Smooth muscle cell (in vitro differentiated cells): ENCODE measurements at regions not wholly inside any gene's neighbourhood (a gene's known extent, or its start where the extent isn't known, plus 50 kb on each side); places are given as distances from the start of the nearest gene placed in this dataset.

Experiments
- DNase-seq: peaks from one replicate; lab custom pipeline; 2025; ENCODE audit not compliant: unreplicated experiment; lab: John Stamatoyannopoulos, UW
- H2AFZ ChIP-seq: fragments of 200-600 bp; sonication (generic); 2 replicates; pipeline ENCODE4 v1.6.0; 2016; ENCODE audit warnings: antibody characterized with exemption, low read depth, mild to moderate bottlenecking
- H3F3A ChIP-seq: fragments of 200-600 bp; sonication (generic); 2 replicates; pipeline ENCODE4 v1.6.0; 2017; ENCODE audit warnings: antibody characterized with exemption, low read depth
- H3K27ac ChIP-seq: fragments of 200-600 bp; sonication (generic); 2 replicates; pipeline ENCODE4 v1.5.1; 2016; ENCODE audit warnings: low read depth, mild to moderate bottlenecking
- H3K27me3 ChIP-seq: fragments of 200-600 bp; sonication (generic); 2 replicates; pipeline ENCODE4 v1.6.1; 2016; ENCODE audit warnings: low read depth, mild to moderate bottlenecking
- H3K36me3 ChIP-seq: fragments of 200-600 bp; sonication (generic); 2 replicates; pipeline ENCODE4 v1.5.1; 2016; ENCODE audit warnings: low read depth
- H3K4me1 ChIP-seq: fragments of 200-600 bp; sonication (generic); 2 replicates; pipeline ENCODE4 v1.5.1; 2016; ENCODE audit warnings: low read depth
- H3K4me2 ChIP-seq: fragments of 200-600 bp; sonication (generic); 2 replicates; pipeline ENCODE4 v1.6.0; 2016; ENCODE audit warnings: mild to moderate bottlenecking
- H3K4me3 ChIP-seq: fragments of 200-600 bp; sonication (generic); 2 replicates; pipeline ENCODE4 v1.5.1; 2016; ENCODE audit warnings: mild to moderate bottlenecking
- H3K79me2 ChIP-seq: fragments of 200-600 bp; sonication (generic); 2 replicates; pipeline ENCODE4 v1.6.0; 2016; ENCODE audit warnings: low read depth, mild to moderate bottlenecking
- H3K9ac ChIP-seq: fragments of 200-600 bp; sonication (generic); 2 replicates; pipeline ENCODE4 v1.6.0; 2016; ENCODE audit warnings: low read depth
- H3K9me3 ChIP-seq: fragments of 200-600 bp; sonication (generic); replicated peaks from 2 replicates; pipeline ENCODE4 v1.5.1; 2016; ENCODE audit warnings: low read depth
- H4K20me1 ChIP-seq: fragments of 200-600 bp; sonication (generic); 2 replicates; pipeline ENCODE4 v1.6.0; 2016; ENCODE audit warnings: low read depth
- CTCF ChIP-seq: fragments of 200-600 bp; sonication (generic); IDR thresholded peaks from 2 replicates; pipeline ENCODE4 v1.5.1; 2017; ENCODE audit warnings: borderline replicate concordance, mild to moderate bottlenecking, antibody characterized with exemption; ENCODE audit not compliant: insufficient read depth, poor library complexity, severe bottlenecking
- WGBS: methylation state at CpG from one replicate; pipeline ENCODE4 v1.1.7; 2016; ENCODE audit warnings: low lambda C conversion rate; 5-methylcytosine and 5-hydroxymethylcytosine counted together

GRCh38 chr6:96716221-96716620, 121.1 kb downstream of the GPR63 start:
- H3K27me3 ChIP-seq = no peaks in the 10 kb centered on the region
- no peak for TF ChIP-seq CTCF
- H4K20me1 ChIP-seq = no peaks in the 10 kb centered on the region
- H3K4me3 ChIP-seq = no peak overlapping the region
- H3K9ac ChIP-seq = no peak overlapping the region
- no peak overlapping the region for H3K4me2 ChIP-seq
- no peak overlapping the region for H2AFZ ChIP-seq
- no peaks in the 10 kb centered on the region for H3K9me3 ChIP-seq
- 61% methylated on average over 4 of the region's 4 CpGs for WGBS
- H3F3A ChIP-seq = no peaks in the 10 kb centered on the region
- H3K4me1 ChIP-seq = no peaks in the 10 kb centered on the region
- H3K79me2 ChIP-seq = no peaks in the 10 kb centered on the region
- H3K36me3 ChIP-seq = no peaks in the 10 kb centered on the region
- no peak for DNase-seq
- H3K27ac ChIP-seq = no peak overlapping the region

- Histone ChIP-seq H3K27me3 (no peaks in the 10 kb centered on the region), H3K9me3 (no peaks in the 10 kb centered on the region), H3K27ac (no peak overlapping the region), H3K79me2 (no peaks in the 10 kb centered on the region), H3K4me2 (no peak overlapping the region), H3K4me1 (no peaks in the 10 kb centered on the region), H3K9ac (no peak overlapping the region), H4K20me1 (no peaks in the 10 kb centered on the region), H3K4me3 (no peak overlapping the region), H3K36me3 (no peaks in the 10 kb centered on the region), H3F3A (no peaks in the 10 kb centered on the region), H2AFZ (no peak overlapping the region)
- no peak for DNase-seq
- TF ChIP-seq CTCF = no peak
- 90% methylated on average over 1 of the region's 1 CpG for WGBS
These were observed 121.7 kb downstream of the GPR63 start for GRCh38 chr6:96715608-96716007.

GRCh38 chr6:96704713-96705112, 132.6 kb downstream of the GPR63 start:
- no peaks in the 10 kb centered on the region for H3K79me2 ChIP-seq
- no peaks in the 10 kb centered on the region for H3K36me3 ChIP-seq
- H3K4me1 ChIP-seq = peaks cover 3% of the 10 kb centered on the region
- no peaks in the 10 kb centered on the region for H3F3A ChIP-seq
- no peaks in the 10 kb centered on the region for H4K20me1 ChIP-seq
- 42% methylated on average over 2 of the region's 2 CpGs for WGBS
- no peak overlapping the region for H2AFZ ChIP-seq
- H3K9me3 ChIP-seq = no peaks in the 10 kb centered on the region
- no peak for TF ChIP-seq CTCF
- DNase-seq = no peak
- H3K27ac ChIP-seq = no peak overlapping the region
- no peak overlapping the region for H3K4me3 ChIP-seq
- no peak overlapping the region for H3K4me2 ChIP-seq
- no peaks in the 10 kb centered on the region for H3K27me3 ChIP-seq
- H3K9ac ChIP-seq = no peak overlapping the region

GRCh38 chr6:96702626-96703025, 134.7 kb downstream of the GPR63 start:
- WGBS = 15% methylated on average over 4 of the region's 4 CpGs
- DNase-seq = no peak
- Histone ChIP-seq H2AFZ (no peak overlapping the region), H4K20me1 (no peaks in the 10 kb centered on the region), H3K36me3 (no peaks in the 10 kb centered on the region), H3K4me1 (peaks cover 3% of the 10 kb centered on the region), H3K27ac (peak overlapping the region; percentile 62), H3K9me3 (no peaks in the 10 kb centered on the region), H3K27me3 (no peaks in the 10 kb centered on the region), H3K4me3 (no peak overlapping the region), H3K4me2 (peak overlapping the region; percentile 52), H3K79me2 (no peaks in the 10 kb centered on the region), H3K9ac (peak overlapping the region; percentile 4), H3F3A (no peaks in the 10 kb centered on the region)
- no peak for TF ChIP-seq CTCF
